Hepatocyte (in vitro differentiated cells): ENCODE measurements at regions not wholly inside any gene's neighbourhood (a gene's known extent, or its start where the extent isn't known, plus 50 kb on each side); places are given as distances from the start of the nearest gene placed in this dataset.
"Not testable (repeated sequence)": the region's sequence is repeated elsewhere in the genome, so short reads cannot be mapped to it uniquely, and the experiment has no call there.

Source experiments
- DNase-seq: peaks from one replicate; pipeline ENCODE4 v3.0.0-alpha.2; 2016; ENCODE audit warnings: low spot score
- H2AFZ ChIP-seq: fragments of 200-600 bp; sonication (generic); 2 replicates; pipeline ENCODE4 v1.6.0; 2016; ENCODE audit warnings: antibody characterized with exemption, mild to moderate bottlenecking
- H3K27ac ChIP-seq: fragments of 200-600 bp; sonication (generic); 2 replicates; pipeline ENCODE4 v1.5.1; 2016; ENCODE audit warnings: mild to moderate bottlenecking
- H3K27me3 ChIP-seq: fragments of 200-600 bp; sonication (generic); 2 replicates; pipeline ENCODE4 v1.6.1; 2016
- H3K36me3 ChIP-seq: fragments of 200-600 bp; sonication (generic); replicated peaks from 2 replicates; pipeline ENCODE4 v1.5.1; 2016; ENCODE audit warnings: low read depth; ENCODE audit not compliant: insufficient read depth
- H3K4me1 ChIP-seq: fragments of 200-600 bp; sonication (generic); 2 replicates; pipeline ENCODE4 v1.5.1; 2016; ENCODE audit warnings: mild to moderate bottlenecking, moderate library complexity; ENCODE audit not compliant: insufficient read depth
- H3K4me2 ChIP-seq: fragments of 200-600 bp; sonication (generic); 2 replicates; pipeline ENCODE4 v1.6.0; 2016
- H3K4me3 ChIP-seq: fragments of 200-600 bp; sonication (generic); 2 replicates; pipeline ENCODE4 v1.5.1; 2016; ENCODE audit warnings: mild to moderate bottlenecking
- H3K79me2 ChIP-seq: fragments of 200-600 bp; sonication (generic); 2 replicates; pipeline ENCODE4 v1.6.0; 2017; ENCODE audit warnings: mild to moderate bottlenecking
- H3K9me2 ChIP-seq: fragments of 200-600 bp; sonication (generic); replicated peaks from 2 replicates; pipeline ENCODE4 v1.6.0; 2017; ENCODE audit warnings: mild to moderate bottlenecking; ENCODE audit not compliant: insufficient read depth
- H3K9me3 ChIP-seq: fragments of 200-600 bp; sonication (generic); 2 replicates; pipeline ENCODE4 v1.5.1; 2016; ENCODE audit warnings: low read depth, mild to moderate bottlenecking
- H4K20me1 ChIP-seq: fragments of 200-600 bp; sonication (generic); 2 replicates; pipeline ENCODE4 v1.6.0; 2016; ENCODE audit warnings: mild to moderate bottlenecking; ENCODE audit not compliant: insufficient read depth, poor library complexity, severe bottlenecking
- CTCF ChIP-seq: fragments of 200-600 bp; sonication (generic); IDR thresholded peaks from 2 replicates; pipeline ENCODE4 v1.5.1; 2016; ENCODE audit warnings: antibody characterized with exemption, mild to moderate bottlenecking; ENCODE audit not compliant: poor library complexity
- EZH2 ChIP-seq: fragments of 200-600 bp; sonication (generic); IDR thresholded peaks from 2 replicates; pipeline ENCODE4 v1.6.1; 2016; ENCODE audit warnings: antibody characterized with exemption, mild to moderate bottlenecking, borderline replicate concordance
- EZH2phosphoT487 ChIP-seq: fragments of 200-600 bp; sonication (generic); IDR thresholded peaks from one replicate; pipeline ENCODE4 v1.6.1; 2018; ENCODE audit warnings: antibody characterized with exemption, mild to moderate bottlenecking, low read depth, moderate library complexity; ENCODE audit not compliant: unreplicated experiment, severe bottlenecking
- WGBS: methylation state at CpG from one replicate; pipeline ENCODE4 v1.1.6; 2016; ENCODE audit warnings: low lambda C conversion rate; ENCODE audit errors: missing lambda C conversion rate; 5-methylcytosine and 5-hydroxymethylcytosine counted together

GRCh38 chr5:152177626-152178349 lies 227.3 kb downstream of the NMUR2 start:
- no peak overlapping the region for H3K27ac ChIP-seq
- no peak overlapping the region for H3K4me2 ChIP-seq
- H2AFZ ChIP-seq: no peak overlapping the region
- H3K9me2 ChIP-seq: no peaks in the 10 kb centered on the region
- H4K20me1 ChIP-seq: no peaks in the 10 kb centered on the region
- H3K4me3 ChIP-seq: no peak overlapping the region
- WGBS: 66% methylated on average over 6 of the region's 6 CpGs
- no peaks in the 10 kb centered on the region for H3K36me3 ChIP-seq
- TF ChIP-seq CTCF (no peak), EZH2 (no peak), EZH2phosphoT487 (no peak)
- DNase-seq: no peak
- H3K4me1 ChIP-seq: no peaks in the 10 kb centered on the region
- no peaks in the 10 kb centered on the region for H3K9me3 ChIP-seq
- H3K79me2 ChIP-seq: no peaks in the 10 kb centered on the region
- no peaks in the 10 kb centered on the region for H3K27me3 ChIP-seq

- Histone ChIP-seq H3K79me2 (no peaks in the 10 kb centered on the region), H3K27ac (no peak overlapping the region), H3K9me3 (no peaks in the 10 kb centered on the region), H3K4me3 (no peak overlapping the region), H3K4me2 (no peak overlapping the region), H3K36me3 (no peaks in the 10 kb centered on the region), H4K20me1 (no peaks in the 10 kb centered on the region), H2AFZ (no peak overlapping the region), H3K27me3 (no peaks in the 10 kb centered on the region), H3K9me2 (no peaks in the 10 kb centered on the region), H3K4me1 (no peaks in the 10 kb centered on the region)
- TF ChIP-seq EZH2phosphoT487 (no peak), CTCF (no peak)
- no peak for DNase-seq
- 90% methylated on average over 1 of the region's 1 CpG for WGBS
Measured at GRCh38 chr5:152171888-152172287, 233.2 kb downstream of the NMUR2 start.

- no peaks in the 10 kb centered on the region for H3K9me2 ChIP-seq
- no peaks in the 10 kb centered on the region for H3K36me3 ChIP-seq
- H3K79me2 ChIP-seq: no peaks in the 10 kb centered on the region
- H3K4me2 ChIP-seq: no peak overlapping the region
- H2AFZ ChIP-seq: no peak overlapping the region
- no peak overlapping the region for H3K4me3 ChIP-seq
- DNase-seq: no peak
- TF ChIP-seq EZH2phosphoT487: no peak
- no peak for TF ChIP-seq EZH2
- H4K20me1 ChIP-seq: no peaks in the 10 kb centered on the region
- whole genome bisulfite sequencing: 73% methylated on average over 4 of the region's 4 CpGs
- H3K27me3 ChIP-seq: no peaks in the 10 kb centered on the region
- H3K9me3 ChIP-seq: no peaks in the 10 kb centered on the region
- H3K27ac ChIP-seq: no peak overlapping the region
- no peaks in the 10 kb centered on the region for H3K4me1 ChIP-seq
Measured at GRCh38 chr5:152170350-152170749, 234.7 kb downstream of the NMUR2 start.

GRCh38 chr5:152164860-152165259 lies 240.2 kb upstream of the GLRA1 start:
- no peak for DNase-seq
- H3K79me2 ChIP-seq: no peaks in the 10 kb centered on the region
- no peaks in the 10 kb centered on the region for H3K9me2 ChIP-seq
- H3K27ac ChIP-seq: no peak overlapping the region
- no peaks in the 10 kb centered on the region for H3K36me3 ChIP-seq
- no peaks in the 10 kb centered on the region for H3K4me1 ChIP-seq
- no peak overlapping the region for H2AFZ ChIP-seq
- H4K20me1 ChIP-seq: no peaks in the 10 kb centered on the region
- H3K4me2 ChIP-seq: no peak overlapping the region
- H3K4me3 ChIP-seq: no peak overlapping the region
- no peaks in the 10 kb centered on the region for H3K9me3 ChIP-seq
- H3K27me3 ChIP-seq: peaks cover 5% of the 10 kb centered on the region
- TF ChIP-seq EZH2 (no peak), EZH2phosphoT487 (no peak), CTCF (no peak)
- 83% methylated on average over 2 of the region's 2 CpGs for WGBS

GRCh38 chr5:152159894-152160293 lies 235.2 kb upstream of the GLRA1 start:
- not testable (repeated sequence) for DNase-seq, H3K27me3 ChIP-seq, H3K9me2 ChIP-seq, H3K27ac ChIP-seq, H3K36me3 ChIP-seq, H3K4me3 ChIP-seq, H3K9me3 ChIP-seq, H2AFZ ChIP-seq, H4K20me1 ChIP-seq, H3K4me2 ChIP-seq, H3K4me1 ChIP-seq, H3K79me2 ChIP-seq
- 51% methylated on average over 4 of the region's 4 CpGs for WGBS

- not testable (repeated sequence) for H3K4me2 ChIP-seq, H3K4me3 ChIP-seq, DNase-seq, H4K20me1 ChIP-seq, H3K79me2 ChIP-seq, H2AFZ ChIP-seq, H3K36me3 ChIP-seq, H3K9me3 ChIP-seq, H3K4me1 ChIP-seq, H3K9me2 ChIP-seq, H3K27ac ChIP-seq, H3K27me3 ChIP-seq
- 81% methylated on average over 2 of the region's 2 CpGs for WGBS
Measured at GRCh38 chr5:152154452-152154851, 229.8 kb upstream of the GLRA1 start.
